Fibroblast of lung (primary cell): ENCODE measurements at regions not wholly inside any gene's neighbourhood (a gene's known extent, or its start where the extent isn't known, plus 50 kb on each side); places are given as distances from the start of the nearest gene placed in this dataset.

Experiments used
- CTCF ChIP-seq, 2 donors: IDR thresholded peaks in 1 of 2; conservative IDR thresholded peaks in 1 of 2; 1 replicate in 1 of 2; 2 replicates in 1 of 2; pipeline ENCODE4 v1.5.1; 2011 to 2012; ENCODE audit warnings: low read length in 2 of 2, control low read depth in 1 of 2, inconsistent platforms in 1 of 2, low read depth in 1 of 2, mild to moderate bottlenecking in 1 of 2
- EZH2 ChIP-seq: IDR thresholded peaks from 2 replicates; pipeline ENCODE4 v1.5.1; 2012; ENCODE audit warnings: low read length, control low read depth, mild to moderate bottlenecking; ENCODE audit errors: missing control alignments

DNA sequence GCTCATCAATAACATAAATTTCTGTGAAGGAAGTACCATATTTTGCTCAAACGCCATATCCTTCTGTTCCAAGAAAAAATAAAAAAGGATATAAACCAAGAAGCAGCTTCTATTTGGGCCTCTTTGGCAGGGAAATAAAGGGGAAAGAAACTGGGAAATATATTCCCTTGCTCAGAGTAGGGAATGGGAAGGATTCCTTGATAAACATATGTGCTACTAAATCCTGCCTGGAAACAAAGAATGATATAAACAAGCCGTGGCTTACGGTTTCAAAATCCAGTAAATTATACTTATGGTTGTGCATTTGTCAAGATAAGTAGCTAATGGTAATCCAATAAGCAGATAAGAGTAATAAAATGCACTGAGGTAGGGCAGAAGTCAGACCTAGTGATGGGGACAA lies 481.6 kb downstream of the NTRK2 start:
- TF ChIP-seq CTCF (conservative IDR thresholded peaks at IDR 0.05 in 1 of 2, IDR thresholded peaks at IDR 0.05 in 1 of 2; ENCODE audit: low read depth in 1 of 2, low read length in 2 of 2) (no peak), EZH2 (no peak)
